Sciatic nerve (tissue), 2 donors: ENCODE measurements at regions not wholly inside any gene's neighbourhood (a gene's known extent, or its start where the extent isn't known, plus 50 kb on each side); places are given as distances from the start of the nearest gene placed in this dataset.
"Not testable (repeated sequence)": the region's sequence is repeated elsewhere in the genome, so short reads cannot be mapped to it uniquely, and the experiment has no call there.

Experiments used
- ATAC-seq: fragments of 200-7000 bp; cut with Tn5 transposase; one replicate; pipeline ENCODE4 v1.9.1; 2020; ENCODE audit warnings: mild to moderate bottlenecking, moderate library complexity
- DNase-seq: peaks from one replicate; pipeline ENCODE4 v3.0.0-alpha.2; 2020; ENCODE audit warnings: low spot score
- intact Hi-C: fragments of 100-400 bp; cut with DNase I; formaldehyde crosslinking; loops from one replicate; pipeline ENCODE4 v1.14.2; 2022
- donor health status: DM: no; HTN: no; CAD: no.
- donor health status: DM: no; HTN: no; CAD: no.

DNA sequence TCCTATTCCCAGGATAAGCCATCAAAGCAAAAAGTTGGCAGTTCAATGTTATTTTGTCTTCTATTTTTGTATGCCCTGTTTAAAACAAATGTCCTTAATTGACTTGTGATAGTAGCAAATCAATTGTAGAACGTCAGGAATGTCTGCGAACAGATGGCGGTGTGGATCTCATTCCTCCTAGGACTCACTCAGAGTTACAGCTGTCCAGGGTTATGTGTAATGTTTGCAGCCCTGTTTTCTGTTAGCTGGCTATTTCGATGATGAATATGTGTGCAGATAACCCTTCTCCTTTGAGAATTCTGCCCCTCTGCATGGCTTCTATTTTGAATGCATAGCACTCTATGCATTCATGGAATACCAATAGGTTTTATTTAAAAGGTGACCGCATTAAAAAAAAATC lies 1248.0 kb upstream of the CNTN5 start:
- intact Hi-C loops, result no loop called here
- DNase-seq (no peak), ATAC-seq (no peak)

- intact Hi-C loops, DNase-seq, ATAC-seq: not testable (repeated sequence)
Observed at GRCh38 chr11:97784388-97784787, 1236.4 kb upstream of the CNTN5 start.

- intact Hi-C loops, result no loop called here
- DNase-seq, result no peak
- no peak for ATAC-seq
Observed at GRCh38 chr11:97786961-97787360, 1233.8 kb upstream of the CNTN5 start.

DNA sequence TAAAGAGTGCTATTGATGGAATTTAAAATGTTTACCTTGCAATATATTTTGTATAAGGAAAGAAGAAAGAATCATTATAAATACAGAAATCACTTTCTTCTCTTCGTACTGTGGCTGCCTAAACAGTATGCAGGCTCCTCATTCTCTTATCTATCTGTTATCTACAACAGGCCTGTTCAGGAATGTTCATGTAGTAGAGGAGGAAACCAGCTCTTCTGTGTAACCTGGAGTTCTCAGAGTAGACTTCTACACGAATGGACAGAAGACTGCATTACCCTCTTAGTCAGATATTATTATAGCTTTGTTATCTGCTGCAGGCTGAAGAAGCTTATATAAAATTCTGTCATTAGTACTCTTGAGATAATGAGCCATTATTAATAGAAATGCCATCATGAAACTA lies 1225.9 kb upstream of the CNTN5 start:
- intact Hi-C loops, result no loop called here
- ATAC-seq, result no peak

DNA sequence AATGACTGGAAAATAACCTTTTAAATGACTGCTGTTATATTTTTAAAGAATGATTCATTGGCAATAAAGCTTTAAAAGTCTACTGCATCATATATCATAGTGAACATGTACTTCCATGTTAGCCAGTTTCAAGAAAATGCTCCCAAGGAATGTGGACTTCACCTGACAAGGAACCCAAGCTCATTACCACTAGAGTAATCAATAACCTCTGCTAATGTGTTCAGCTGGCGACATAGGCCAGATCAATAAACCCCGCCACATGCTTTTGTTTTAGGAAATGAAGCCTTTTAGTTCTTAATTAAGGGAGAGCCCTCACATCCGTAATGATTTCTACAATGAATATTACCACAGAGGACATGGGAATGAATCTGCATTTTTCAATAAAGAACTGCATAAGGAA lies 1219.9 kb upstream of the CNTN5 start:
- intact Hi-C loops, result no loop called here
- no peak for DNase-seq
- ATAC-seq, result no peak

More for the DNA sequence above, 1225.9 kb upstream of the CNTN5 start:
- no peak for DNase-seq

DNA sequence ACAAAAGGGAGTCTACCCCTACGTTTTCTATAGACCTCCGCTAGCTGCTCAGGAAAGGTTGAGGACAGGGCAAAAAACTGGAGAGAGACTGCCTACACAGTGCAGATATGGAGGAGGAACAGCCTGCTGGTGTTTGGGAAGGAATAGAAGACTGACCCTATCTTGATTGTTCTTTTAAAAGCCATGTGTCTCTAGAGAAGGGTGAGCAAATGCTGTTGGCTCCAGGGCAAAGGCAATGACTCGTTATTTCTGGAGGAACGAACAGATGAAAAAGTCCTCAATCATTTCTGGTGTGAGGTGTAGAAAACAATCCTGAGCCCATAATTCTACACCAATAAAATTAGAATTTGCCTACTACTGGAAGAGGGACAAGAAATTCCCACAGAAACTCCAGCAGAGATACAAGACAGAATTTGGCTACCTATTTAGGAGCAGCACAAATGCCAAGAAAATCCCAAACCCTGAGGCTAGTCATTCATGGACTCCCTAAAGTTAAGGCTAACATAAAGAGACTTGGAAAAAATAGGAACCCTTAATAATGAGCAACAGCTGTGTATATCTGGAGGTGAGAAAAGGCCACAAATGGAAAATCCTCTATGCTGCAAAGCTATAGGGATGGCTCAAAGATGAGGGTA lies 1206.3 kb upstream of the CNTN5 start:
- intact Hi-C loops, result no loop called here
- DNase-seq, result no peak
- ATAC-seq, result no peak

DNA sequence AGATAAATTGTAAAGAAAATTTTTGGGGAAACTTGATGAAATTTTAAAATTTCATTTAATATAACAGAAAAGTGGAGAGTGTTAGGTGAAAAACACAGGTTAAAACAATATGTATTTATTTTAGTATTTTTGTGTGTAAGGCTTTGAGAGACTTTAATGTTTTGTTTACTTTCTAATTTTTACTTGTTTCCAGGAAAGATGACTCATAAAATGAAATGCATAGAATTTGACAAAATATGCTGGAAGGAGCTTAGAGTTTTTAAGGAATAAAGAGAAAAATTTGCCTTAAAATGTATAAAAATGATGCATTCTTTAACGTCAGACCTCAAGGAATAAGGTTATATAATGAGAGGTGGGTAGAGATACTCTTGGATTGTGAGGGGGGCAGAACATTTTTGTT lies 1205.1 kb upstream of the CNTN5 start:
- intact Hi-C loops, result no loop called here
- no peak for DNase-seq
- ATAC-seq, result no peak

GRCh38 chr11:97832451-97832850 lies 1188.3 kb upstream of the CNTN5 start:
- intact Hi-C loops, result no loop called here
- ATAC-seq (no peak), DNase-seq (no peak)

DNA sequence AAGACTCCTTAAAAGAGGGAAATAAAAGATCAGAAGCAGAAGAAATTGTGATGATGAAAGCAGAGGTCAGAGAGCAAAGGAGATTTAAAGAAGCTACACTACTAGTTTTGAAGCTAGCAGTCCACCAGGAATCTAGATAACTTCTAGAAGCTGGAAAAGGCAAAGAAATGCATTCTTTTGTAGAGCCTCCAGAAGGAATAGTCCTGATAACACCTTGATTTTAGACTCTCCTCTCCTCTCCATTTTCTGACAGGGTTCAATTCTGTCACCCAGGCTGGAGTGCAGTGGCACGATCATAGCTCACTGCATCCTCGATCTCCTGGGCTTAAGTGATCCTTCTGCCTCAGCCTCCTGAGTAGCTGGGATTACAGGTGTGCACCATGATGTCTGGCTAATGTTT lies 1187.3 kb upstream of the CNTN5 start:
- intact Hi-C loops, result no loop called here
- DNase-seq (no peak), ATAC-seq (no peak)

DNA sequence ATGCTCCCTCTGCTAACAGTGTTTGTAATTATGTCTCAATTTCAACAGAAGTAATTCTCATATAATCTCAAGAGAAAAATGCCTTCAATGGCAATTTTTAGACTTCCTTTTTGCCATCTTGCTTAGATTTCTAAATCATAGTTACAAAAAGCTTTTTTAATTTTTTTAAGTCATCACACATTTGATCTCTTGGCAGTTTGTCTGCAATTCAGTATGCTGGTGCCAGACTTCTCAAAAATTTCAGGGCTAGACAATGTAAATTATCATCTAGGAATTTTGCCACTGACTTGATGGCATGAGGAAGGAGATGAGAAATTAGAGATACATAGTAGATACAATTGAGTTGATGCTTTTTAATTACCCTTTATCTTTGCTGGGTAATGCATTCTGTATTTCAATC lies 1176.7 kb upstream of the CNTN5 start:
- no peak for DNase-seq
- no peak for ATAC-seq
- intact Hi-C loops, result no loop called here

GRCh38 chr11:97847730-97848129 lies 1173.0 kb upstream of the CNTN5 start:
- DNase-seq, result no peak
- ATAC-seq, result no peak
- intact Hi-C loops, result no loop called here

GRCh38 chr11:97850701-97851100 lies 1170.0 kb upstream of the CNTN5 start:
- intact Hi-C loops, result no loop called here
- DNase-seq, result no peak
- no peak for ATAC-seq

- no peak for ATAC-seq
- intact Hi-C loops, result no loop called here
Observed at GRCh38 chr11:97854357-97854756, 1166.4 kb upstream of the CNTN5 start.

DNA sequence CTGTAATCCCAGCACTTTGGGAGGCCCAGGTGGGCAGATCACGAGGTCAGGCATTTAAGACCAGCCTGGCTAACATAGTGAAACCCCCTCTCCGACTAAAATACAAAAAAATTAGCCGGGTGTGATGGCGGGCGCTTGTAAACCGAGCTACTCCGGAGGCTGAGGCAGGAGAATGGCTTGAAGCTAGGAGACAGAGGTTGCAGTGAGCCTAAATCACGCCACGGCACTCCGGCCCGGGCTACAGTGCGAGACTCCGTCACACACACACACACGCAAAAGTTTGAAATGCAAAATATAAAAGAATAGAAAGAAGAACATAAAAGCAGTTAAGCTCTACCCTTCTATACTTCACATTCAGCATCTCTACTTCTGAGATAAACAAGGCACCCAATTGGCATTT lies 1165.9 kb upstream of the CNTN5 start:
- intact Hi-C loops, result no loop called here
- no peak for DNase-seq

More at GRCh38 chr11:97854357-97854756, 1166.4 kb upstream of the CNTN5 start:
- DNase-seq, result no peak

DNA sequence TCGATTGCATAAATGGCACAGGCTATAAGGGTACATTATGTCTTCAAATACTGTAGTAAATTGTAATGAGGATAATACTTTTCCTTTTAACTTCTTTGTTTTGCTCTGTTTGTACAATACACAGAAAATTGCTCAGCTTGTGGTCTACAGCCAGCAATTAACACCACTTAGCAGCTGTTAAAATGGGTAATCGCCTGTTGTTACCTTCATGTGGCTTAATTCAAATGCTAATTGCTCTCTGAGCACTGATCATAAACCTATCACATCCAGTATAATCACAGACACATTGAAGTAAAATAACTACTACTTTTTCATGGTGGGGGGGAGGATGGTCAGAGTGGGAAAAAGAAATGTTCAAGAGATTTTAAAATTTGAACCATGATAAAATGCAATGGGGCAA lies 1164.1 kb upstream of the CNTN5 start:
- no peak for DNase-seq
- no peak for ATAC-seq
- intact Hi-C loops, result no loop called here

More for the DNA sequence above, 1165.9 kb upstream of the CNTN5 start:
- no peak for ATAC-seq

DNA sequence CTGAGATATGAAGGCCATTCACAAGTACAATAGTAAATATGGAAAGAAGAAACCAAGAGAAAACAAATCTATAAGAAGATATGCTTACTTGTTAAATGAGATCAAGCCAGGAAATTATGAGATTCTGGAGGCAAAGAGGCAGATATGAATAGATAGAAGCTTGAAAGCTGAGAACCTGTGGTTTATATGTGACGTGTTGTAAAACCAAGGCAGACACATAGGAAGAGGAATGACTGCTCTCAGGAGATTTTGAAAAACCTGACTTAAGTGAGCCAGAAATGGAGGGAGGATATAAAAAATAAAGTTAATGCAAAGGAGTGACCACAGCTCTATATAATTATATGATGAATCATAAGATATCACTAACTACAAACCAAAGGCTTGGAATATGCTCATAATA lies 1160.5 kb upstream of the CNTN5 start:
- intact Hi-C loops, result no loop called here
- no peak for ATAC-seq
- DNase-seq, result no peak

DNA sequence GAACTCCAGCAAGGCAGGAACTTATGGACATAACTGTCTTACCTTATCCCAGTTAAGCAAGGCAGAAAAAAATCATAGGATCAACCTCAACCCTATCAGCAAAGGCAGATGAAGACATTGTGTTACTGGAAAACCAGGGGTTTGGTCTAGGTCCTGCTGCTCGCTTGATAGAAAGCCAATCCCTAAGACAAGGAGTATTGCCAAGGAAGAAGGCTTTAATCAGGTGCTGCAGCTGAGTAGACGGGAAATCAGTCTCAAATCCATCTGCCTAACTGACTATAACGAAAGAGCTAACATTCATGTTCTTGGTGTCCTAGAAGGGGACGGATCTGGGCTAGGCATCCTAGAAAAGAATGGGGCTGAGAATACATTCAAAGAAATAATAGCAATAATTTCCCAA lies 1158.7 kb upstream of the CNTN5 start:
- intact Hi-C loops, result no loop called here
- DNase-seq (no peak), ATAC-seq (no peak)

DNA sequence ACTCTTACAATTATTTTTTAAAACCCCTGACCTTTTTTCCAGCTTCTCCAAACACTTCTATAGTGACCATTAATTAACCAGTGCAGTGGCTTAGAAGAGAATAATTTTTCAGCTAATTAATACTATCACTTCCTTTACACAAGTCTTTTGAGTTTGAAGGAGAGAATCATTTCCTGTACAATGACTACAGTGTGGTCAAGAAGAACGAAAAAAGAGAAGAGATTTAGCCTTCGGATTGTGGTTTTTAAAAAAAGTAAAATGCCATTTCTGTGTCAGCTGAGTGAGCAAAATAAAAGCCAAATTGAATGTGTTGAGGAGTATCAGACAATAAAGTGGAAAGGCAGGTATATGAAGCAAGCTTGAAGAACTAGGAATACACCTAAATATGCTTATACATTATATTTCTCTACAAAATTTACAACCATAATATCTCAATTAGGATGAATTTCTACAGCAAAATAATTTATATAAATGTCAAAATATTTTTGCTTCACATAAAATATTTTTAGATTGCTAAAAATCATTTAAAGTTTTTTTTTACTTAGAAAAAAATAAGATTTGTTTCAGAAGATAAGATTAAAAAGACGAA lies 1155.2 kb upstream of the CNTN5 start:
- ATAC-seq (no peak), DNase-seq (no peak)
- intact Hi-C loops, result no loop called here

DNA sequence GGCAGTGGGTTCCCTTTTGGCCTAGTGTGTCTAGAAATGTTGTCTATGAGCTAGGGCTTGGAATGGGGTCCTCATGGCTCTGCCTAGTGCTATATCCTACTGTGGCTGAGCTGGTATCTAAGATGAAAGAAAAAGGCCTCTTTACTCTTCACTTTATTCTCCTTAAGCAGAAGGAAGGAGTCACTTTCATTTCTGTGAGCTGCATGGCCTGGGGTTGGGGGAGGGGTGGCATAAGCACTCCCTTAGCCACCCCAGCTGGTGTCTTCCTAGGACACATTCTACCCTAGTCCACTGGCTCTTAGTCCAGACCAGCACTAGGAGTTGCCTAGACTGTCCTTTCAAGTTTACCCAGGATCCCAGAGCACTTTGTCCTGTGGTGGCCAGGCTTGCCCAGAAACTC lies 1148.9 kb upstream of the CNTN5 start:
- intact Hi-C loops, result no loop called here
- ATAC-seq, result no peak
- DNase-seq, result no peak

GRCh38 chr11:97880209-97880608 lies 1140.5 kb upstream of the CNTN5 start:
- DNase-seq, result no peak
- no peak for ATAC-seq
- intact Hi-C loops, result no loop called here

DNA sequence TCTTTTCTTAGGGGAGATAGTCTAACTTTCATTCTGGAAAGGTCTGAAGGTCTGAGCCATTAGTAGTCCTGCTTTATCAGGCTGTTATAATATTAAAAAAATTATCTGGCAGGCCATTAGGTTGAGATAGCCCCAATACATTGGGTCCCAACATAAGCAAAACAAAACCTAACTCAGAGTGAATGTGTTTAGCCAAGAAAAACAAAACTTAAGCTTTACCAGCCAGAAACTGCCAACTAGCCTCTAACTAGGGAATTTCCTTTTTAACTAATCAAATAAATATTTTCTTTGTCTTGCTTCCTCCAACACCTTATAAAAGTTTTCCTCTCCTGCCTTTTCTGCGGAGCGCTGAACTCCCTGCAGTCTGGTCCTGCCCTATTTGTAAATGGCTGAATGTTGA lies 1137.7 kb upstream of the CNTN5 start:
- DNase-seq (no peak), ATAC-seq (no peak)
- intact Hi-C loops, result no loop called here
